ENCODE measurements at regions not wholly inside any gene's neighbourhood (a gene's known extent, or its start where the extent isn't known, plus 50 kb on each side); places are given as distances from the start of the nearest gene placed in this dataset.

DNA sequence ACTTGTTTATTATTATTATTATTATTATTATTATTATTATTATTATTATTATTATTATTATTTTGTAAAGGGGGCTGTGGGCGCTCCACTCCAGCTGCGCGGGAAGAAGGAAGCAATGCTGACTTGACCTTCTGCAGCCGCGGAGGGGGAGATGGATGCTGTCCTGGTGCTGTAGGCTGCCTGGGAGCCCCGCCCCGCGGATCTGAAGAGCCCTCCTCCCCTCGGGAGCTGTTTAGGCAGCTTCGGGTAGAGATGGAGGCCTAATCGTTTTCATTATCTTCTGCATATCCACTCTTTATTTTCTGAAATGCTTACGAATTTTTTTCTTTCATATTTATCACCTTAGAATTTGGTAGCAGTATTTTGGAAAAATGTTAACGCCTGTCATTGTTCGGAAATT lies 101.2 kb upstream of the KLF6 start:
- no peaks in the 10 kb centered on the region for H3K36me3 Mint-ChIP-seq
- Histone ChIP-seq H3K27ac (ENCODE audit: low read length) (no peak overlapping the region), H3K27me3 (ENCODE audit: control insufficient read depth, insufficient read depth, low read length) (no peaks in the 10 kb centered on the region), H3K4me3 (ENCODE audit: low read length) (no peak overlapping the region), H3K4me1 (ENCODE audit: control insufficient read depth, insufficient read depth, low read length) (peaks cover 15% of the 10 kb centered on the region), H3K36me3 (ENCODE audit: control insufficient read depth, insufficient read depth, low read length) (no peaks in the 10 kb centered on the region), H3K9me3 (ENCODE audit: control insufficient read depth, insufficient read depth, low read length) (no peaks in the 10 kb centered on the region)
- WGBS (ENCODE audit: insufficient coverage), result 90% methylated on average over 13 of the region's 14 CpGs
- DNase-seq (no peak), ATAC-seq (no peak)
- peaks cover 0 to 7% of the 10 kb centered on the region in 2 donors for H3K4me1 Mint-ChIP-seq
- peaks cover 0 to 7% of the 10 kb centered on the region in 2 donors for H3K27me3 Mint-ChIP-seq (ENCODE audit: low read depth in 2 of 2)
- no peak overlapping the region for H3K4me3 Mint-ChIP-seq
- H3K9me3 Mint-ChIP-seq, result no peaks in the 10 kb centered on the region
- intact Hi-C loops (cut with micrococcal nuclease), result no loop called here
- TF ChIP-seq, protein P1, sequence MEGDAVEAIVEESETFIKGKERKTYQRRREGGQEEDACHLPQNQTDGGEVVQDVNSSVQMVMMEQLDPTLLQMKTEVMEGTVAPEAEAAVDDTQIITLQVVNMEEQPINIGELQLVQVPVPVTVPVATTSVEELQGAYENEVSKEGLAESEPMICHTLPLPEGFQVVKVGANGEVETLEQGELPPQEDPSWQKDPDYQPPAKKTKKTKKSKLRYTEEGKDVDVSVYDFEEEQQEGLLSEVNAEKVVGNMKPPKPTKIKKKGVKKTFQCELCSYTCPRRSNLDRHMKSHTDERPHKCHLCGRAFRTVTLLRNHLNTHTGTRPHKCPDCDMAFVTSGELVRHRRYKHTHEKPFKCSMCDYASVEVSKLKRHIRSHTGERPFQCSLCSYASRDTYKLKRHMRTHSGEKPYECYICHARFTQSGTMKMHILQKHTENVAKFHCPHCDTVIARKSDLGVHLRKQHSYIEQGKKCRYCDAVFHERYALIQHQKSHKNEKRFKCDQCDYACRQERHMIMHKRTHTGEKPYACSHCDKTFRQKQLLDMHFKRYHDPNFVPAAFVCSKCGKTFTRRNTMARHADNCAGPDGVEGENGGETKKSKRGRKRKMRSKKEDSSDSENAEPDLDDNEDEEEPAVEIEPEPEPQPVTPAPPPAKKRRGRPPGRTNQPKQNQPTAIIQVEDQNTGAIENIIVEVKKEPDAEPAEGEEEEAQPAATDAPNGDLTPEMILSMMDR (IDR thresholded peaks at IDR 0.05), result no peak
- no peak overlapping the region for H3K27ac Mint-ChIP-seq

DNA sequence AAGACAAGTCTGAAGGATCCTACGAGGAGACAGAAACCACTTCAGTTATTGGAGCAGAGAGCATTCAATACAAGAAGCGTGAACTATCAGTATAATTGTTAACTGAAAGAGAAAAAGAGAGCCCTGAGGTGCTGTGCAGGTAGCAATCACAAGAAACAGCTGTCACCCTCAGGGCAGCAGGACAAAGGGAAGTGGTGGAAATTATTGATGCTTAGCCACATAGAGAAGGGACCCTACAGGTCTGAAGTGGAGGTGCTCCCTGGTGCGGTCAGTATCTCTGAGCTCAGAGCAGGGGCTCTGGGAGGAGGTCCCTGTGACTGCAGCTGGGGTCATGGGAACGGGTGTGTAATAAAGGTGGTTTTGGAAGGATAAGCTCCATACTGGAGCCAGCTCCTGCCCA lies 97.8 kb upstream of the KLF6 start:
- Histone ChIP-seq H3K9me3 (ENCODE audit: control insufficient read depth, insufficient read depth, low read length) (no peaks in the 10 kb centered on the region), H3K36me3 (ENCODE audit: control insufficient read depth, insufficient read depth, low read length) (no peaks in the 10 kb centered on the region), H3K4me3 (ENCODE audit: low read length) (no peak overlapping the region), H3K27me3 (ENCODE audit: control insufficient read depth, insufficient read depth, low read length) (no peaks in the 10 kb centered on the region), H3K4me1 (ENCODE audit: control insufficient read depth, insufficient read depth, low read length) (peaks cover 6% of the 10 kb centered on the region), H3K27ac (ENCODE audit: low read length) (no peak overlapping the region)
- WGBS (ENCODE audit: insufficient coverage), result 93% methylated on average over 4 of the region's 4 CpGs
- TF ChIP-seq, protein P1 (IDR thresholded peaks at IDR 0.05), result no peak
- Mint-ChIP-seq H3K27ac (no peak overlapping the region), H3K9me3 (no peaks in the 10 kb centered on the region), H3K4me1 (peaks cover 0 to 7% of the 10 kb centered on the region in 2 donors), H3K4me3 (no peak overlapping the region), H3K27me3 (ENCODE audit: low read depth in 2 of 2) (peaks cover 0 to 7% of the 10 kb centered on the region in 2 donors), H3K36me3 (no peaks in the 10 kb centered on the region)
- ATAC-seq, result no peak
- DNase-seq, result no peak
- intact Hi-C loops (cut with micrococcal nuclease), result loop anchor here (1.0 kb wide), 1 partner anchor 9 kb away; no protein-coding TSS in a partner anchor

DNA sequence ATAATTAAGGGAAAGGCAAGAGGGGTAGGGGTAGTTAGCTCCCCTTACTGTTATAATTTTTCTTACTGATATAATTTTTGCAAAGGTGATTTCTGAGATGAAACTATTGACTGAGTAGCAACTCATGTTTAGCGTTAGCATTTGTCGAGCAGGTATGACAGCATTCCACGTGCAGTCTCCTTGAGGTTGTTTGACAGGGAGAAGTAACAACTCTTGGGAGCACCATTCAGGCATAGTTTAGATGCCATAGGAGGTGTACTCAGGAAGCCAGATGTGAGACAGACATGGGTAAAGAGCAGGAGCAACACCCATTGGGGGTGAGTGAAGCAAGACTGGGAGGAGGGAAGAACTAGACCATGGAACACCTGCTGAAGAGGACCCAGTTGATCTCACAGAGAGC lies 96.6 kb upstream of the KLF6 start:
- H3K36me3 ChIP-seq (ENCODE audit: control insufficient read depth, insufficient read depth, low read length), result no peaks in the 10 kb centered on the region
- Mint-ChIP-seq H3K4me3 (no peak overlapping the region), H3K27me3 (ENCODE audit: low read depth in 2 of 2) (peaks cover 0 to 7% of the 10 kb centered on the region in 2 donors), H3K9me3 (no peaks in the 10 kb centered on the region), H3K4me1 (peaks cover 7 to 11% of the 10 kb centered on the region in 2 donors), H3K36me3 (no peaks in the 10 kb centered on the region), H3K27ac (peak overlapping the region in 1 of 2 donors; percentile 75)
- H3K9me3 ChIP-seq (ENCODE audit: control insufficient read depth, insufficient read depth, low read length), result no peaks in the 10 kb centered on the region
- no peak overlapping the region for H3K27ac ChIP-seq (ENCODE audit: low read length)
- ATAC-seq, result no peak
- intact Hi-C loops (cut with micrococcal nuclease), result loop anchor here (1.0 kb wide), 1 partner anchor 7 kb away; no protein-coding TSS in a partner anchor
- H3K27me3 ChIP-seq (ENCODE audit: control insufficient read depth, insufficient read depth, low read length), result no peaks in the 10 kb centered on the region
- peaks cover 1% of the 10 kb centered on the region for H3K4me1 ChIP-seq (ENCODE audit: control insufficient read depth, insufficient read depth, low read length)
- TF ChIP-seq, protein P1 (IDR thresholded peaks at IDR 0.05), result no peak
- 98% methylated on average over 3 of the region's 3 CpGs for WGBS (ENCODE audit: insufficient coverage)
- DNase-seq, result no peak
- no peak overlapping the region for H3K4me3 ChIP-seq (ENCODE audit: low read length)

DNA sequence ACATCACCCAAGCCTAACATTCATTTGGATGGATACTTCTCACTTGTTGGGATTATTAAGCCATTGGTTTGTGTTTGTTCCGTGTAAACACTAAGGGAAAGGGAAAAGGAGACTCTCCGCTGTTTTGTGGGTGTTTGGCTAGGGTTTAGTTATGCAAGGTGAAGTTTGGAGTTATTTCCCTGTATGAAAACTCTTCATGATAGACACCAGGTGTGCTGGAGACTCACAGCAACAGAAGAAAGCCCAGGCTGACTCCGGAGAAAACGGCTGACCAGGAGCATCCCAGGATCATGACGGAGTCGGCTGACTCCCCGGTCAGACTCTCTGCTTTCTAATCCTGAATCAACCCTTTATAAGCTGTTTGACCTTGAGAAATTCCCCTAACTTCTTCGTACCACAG lies 94.1 kb upstream of the KLF6 start:
- H3K4me1 ChIP-seq (ENCODE audit: control insufficient read depth, insufficient read depth, low read length), result peaks cover 27% of the 10 kb centered on the region
- H3K36me3 ChIP-seq (ENCODE audit: control insufficient read depth, insufficient read depth, low read length), result no peaks in the 10 kb centered on the region
- Mint-ChIP-seq H3K27me3 (ENCODE audit: low read depth in 2 of 2) (peaks cover 0 to 6% of the 10 kb centered on the region in 2 donors), H3K36me3 (no peaks in the 10 kb centered on the region), H3K4me3 (no peak overlapping the region), H3K9me3 (no peaks in the 10 kb centered on the region), H3K27ac (peak overlapping the region in 1 of 2 donors; percentile 16), H3K4me1 (peaks cover 20 to 27% of the 10 kb centered on the region in 2 donors)
- H3K9me3 ChIP-seq (ENCODE audit: control insufficient read depth, insufficient read depth, low read length), result no peaks in the 10 kb centered on the region
- DNase-seq, result no peak
- WGBS (ENCODE audit: insufficient coverage), result 82% methylated on average over 7 of the region's 8 CpGs
- H3K4me3 ChIP-seq (ENCODE audit: low read length), result no peak overlapping the region
- intact Hi-C loops (cut with micrococcal nuclease), result loop anchor here (5.0 kb wide), 1 partner anchor 68 kb away; no protein-coding TSS in a partner anchor
- TF ChIP-seq, protein P1 (IDR thresholded peaks at IDR 0.05), result no peak
- H3K27me3 ChIP-seq (ENCODE audit: control insufficient read depth, insufficient read depth, low read length), result no peaks in the 10 kb centered on the region
- H3K27ac ChIP-seq (ENCODE audit: low read length), result no peak overlapping the region
- ATAC-seq, result no peak

Measured in natural killer cell (primary cell).